ENCODE measurements at regions not wholly inside any gene's neighbourhood (a gene's known extent, or its start where the extent isn't known, plus 50 kb on each side); places are given as distances from the start of the nearest gene placed in this dataset.

GRCh38 chr3:197454014-197454413 is 101.8 kb downstream of the BDH1 start:
- TF ChIP-seq, protein P1, sequence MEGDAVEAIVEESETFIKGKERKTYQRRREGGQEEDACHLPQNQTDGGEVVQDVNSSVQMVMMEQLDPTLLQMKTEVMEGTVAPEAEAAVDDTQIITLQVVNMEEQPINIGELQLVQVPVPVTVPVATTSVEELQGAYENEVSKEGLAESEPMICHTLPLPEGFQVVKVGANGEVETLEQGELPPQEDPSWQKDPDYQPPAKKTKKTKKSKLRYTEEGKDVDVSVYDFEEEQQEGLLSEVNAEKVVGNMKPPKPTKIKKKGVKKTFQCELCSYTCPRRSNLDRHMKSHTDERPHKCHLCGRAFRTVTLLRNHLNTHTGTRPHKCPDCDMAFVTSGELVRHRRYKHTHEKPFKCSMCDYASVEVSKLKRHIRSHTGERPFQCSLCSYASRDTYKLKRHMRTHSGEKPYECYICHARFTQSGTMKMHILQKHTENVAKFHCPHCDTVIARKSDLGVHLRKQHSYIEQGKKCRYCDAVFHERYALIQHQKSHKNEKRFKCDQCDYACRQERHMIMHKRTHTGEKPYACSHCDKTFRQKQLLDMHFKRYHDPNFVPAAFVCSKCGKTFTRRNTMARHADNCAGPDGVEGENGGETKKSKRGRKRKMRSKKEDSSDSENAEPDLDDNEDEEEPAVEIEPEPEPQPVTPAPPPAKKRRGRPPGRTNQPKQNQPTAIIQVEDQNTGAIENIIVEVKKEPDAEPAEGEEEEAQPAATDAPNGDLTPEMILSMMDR (IDR thresholded peaks at IDR 0.05), result peak in 1 of 3 experiments; percentile 6
- TF ChIP-seq POLR2A (IDR thresholded peaks at IDR 0.05; ENCODE audit: low read depth) (no peak), EP300 (IDR thresholded peaks at IDR 0.05) (no peak)
